H9 (cell line): ENCODE measurements at regions not wholly inside any gene's neighbourhood (a gene's known extent, or its start where the extent isn't known, plus 50 kb on each side); places are given as distances from the start of the nearest gene placed in this dataset.

ENCODE experiments used
- DNase-seq: peaks from one replicate; pipeline ENCODE4 v3.0.0-alpha.2; 2017
- H2AFZ ChIP-seq: one replicate; pipeline ENCODE4 v1.6.1; 2013; ENCODE audit warnings: mild to moderate bottlenecking, low read length, control low read depth, moderate library complexity
- H2AK5ac ChIP-seq: 2 replicates; pipeline ENCODE4 v1.6.1; 2013; ENCODE audit warnings: low read length, control low read depth, mixed read lengths; ENCODE audit not compliant: insufficient read length
- H2BK120ac ChIP-seq: one replicate; pipeline ENCODE4 v1.6.1; 2013; ENCODE audit warnings: low read depth, mild to moderate bottlenecking, low read length, control low read depth, inconsistent platforms; ENCODE audit not compliant: poor library complexity, severe bottlenecking
- H2BK12ac ChIP-seq: 2 replicates; pipeline ENCODE4 v1.6.1; 2013; ENCODE audit warnings: low read length, control low read depth, mixed read lengths, low read depth; ENCODE audit not compliant: insufficient read length
- H2BK15ac ChIP-seq: 2 replicates; pipeline ENCODE4 v1.6.1; 2013; ENCODE audit warnings: low read depth, low read length, control low read depth
- H2BK20ac ChIP-seq: one replicate; pipeline ENCODE4 v1.6.1; 2013; ENCODE audit warnings: low read depth, mild to moderate bottlenecking, low read length, control low read depth, inconsistent platforms; ENCODE audit not compliant: poor library complexity, severe bottlenecking
- H2BK5ac ChIP-seq: 2 replicates; pipeline ENCODE4 v1.6.1; 2013; ENCODE audit warnings: low read length, control low read depth, mixed read lengths; ENCODE audit not compliant: insufficient read length
- H3K14ac ChIP-seq: 2 replicates; pipeline ENCODE4 v1.6.1; 2013; ENCODE audit warnings: low read length, control low read depth; ENCODE audit not compliant: insufficient read depth
- H3K18ac ChIP-seq: 2 replicates; pipeline ENCODE4 v1.6.1; 2013; ENCODE audit warnings: low read depth, mild to moderate bottlenecking, mixed read lengths, low read length, control low read depth; ENCODE audit not compliant: insufficient read length
- H3K23ac ChIP-seq: 2 replicates; pipeline ENCODE4 v1.6.1; 2013; ENCODE audit warnings: low read length, control low read depth, mixed read lengths, low read depth; ENCODE audit not compliant: insufficient read length
- H3K23me2 ChIP-seq: 2 replicates; pipeline ENCODE4 v1.6.1; 2013; ENCODE audit warnings: low read depth, mild to moderate bottlenecking, mixed read lengths, low read length, control low read depth; ENCODE audit not compliant: insufficient read length, poor library complexity, severe bottlenecking
- H3K27ac ChIP-seq: 2 replicates; pipeline ENCODE4 v1.5.1; 2013; ENCODE audit warnings: low read length, control low read depth, mixed read lengths, low read depth; ENCODE audit not compliant: insufficient read length
- H3K27me3 ChIP-seq: 2 replicates; pipeline ENCODE4 v1.6.1; 2013; ENCODE audit warnings: low read length, control low read depth, inconsistent platforms; ENCODE audit not compliant: insufficient read depth
- H3K4ac ChIP-seq: 2 replicates; pipeline ENCODE4 v1.6.1; 2013; ENCODE audit warnings: low read depth, mild to moderate bottlenecking, control low read depth, inconsistent platforms, low read length, moderate library complexity
- H3K4me1 ChIP-seq: 2 replicates; pipeline ENCODE4 v1.6.1; 2013; ENCODE audit warnings: low read length, control low read depth, inconsistent platforms; ENCODE audit not compliant: insufficient read depth
- H3K4me2 ChIP-seq: 2 replicates; pipeline ENCODE4 v1.6.1; 2013; ENCODE audit warnings: low read length, control low read depth, mixed read lengths; ENCODE audit not compliant: insufficient read length, insufficient read depth
- H3K56ac ChIP-seq: 2 replicates; pipeline ENCODE4 v1.6.1; 2013; ENCODE audit warnings: low read depth, mild to moderate bottlenecking, mixed read lengths, low read length, control low read depth; ENCODE audit not compliant: insufficient read length
- H3K79me1 ChIP-seq: 2 replicates; pipeline ENCODE4 v1.6.1; 2013; ENCODE audit warnings: low read depth, mild to moderate bottlenecking, moderate library complexity, low read length, control low read depth, inconsistent platforms; ENCODE audit not compliant: insufficient read depth, poor library complexity, severe bottlenecking
- H3K79me2 ChIP-seq: 2 replicates; pipeline ENCODE4 v1.6.1; 2013; ENCODE audit warnings: low read length, control low read depth, inconsistent platforms; ENCODE audit not compliant: insufficient read depth
- H3K9ac ChIP-seq: 2 replicates; pipeline ENCODE4 v1.6.1; 2013; ENCODE audit warnings: low read length, control low read depth, mixed read lengths; ENCODE audit not compliant: insufficient read length; ENCODE audit errors: extremely low read depth
- H3K9me3 ChIP-seq: one replicate; pipeline ENCODE4 v1.6.1; 2013; ENCODE audit warnings: low read depth, low read length, inconsistent platforms; ENCODE audit not compliant: control insufficient read depth
- H3T11ph ChIP-seq: one replicate; pipeline ENCODE4 v1.6.1; 2013; ENCODE audit warnings: mild to moderate bottlenecking, low read length, control low read depth, inconsistent platforms
- H4K20me1 ChIP-seq: one replicate; pipeline ENCODE4 v1.6.1; 2013; ENCODE audit not compliant: control insufficient read depth, insufficient read length, insufficient read depth
- H4K5ac ChIP-seq: 2 replicates; pipeline ENCODE4 v1.6.1; 2013; ENCODE audit warnings: low read depth, mild to moderate bottlenecking, mixed read lengths, low read length, control low read depth; ENCODE audit not compliant: insufficient read length
- H4K8ac ChIP-seq: replicated peaks from 2 replicates; pipeline ENCODE4 v1.6.1; 2013; ENCODE audit warnings: low read length, control low read depth, mixed read lengths, low read depth; ENCODE audit not compliant: insufficient read length
- H4K91ac ChIP-seq: 2 replicates; pipeline ENCODE4 v1.6.1; 2013; ENCODE audit warnings: low read depth, mild to moderate bottlenecking, moderate library complexity, mixed read lengths, low read length, control low read depth; ENCODE audit not compliant: insufficient read length
- H3K27ac Mint-ChIP-seq, 3 experiments: 2 replicates in 2 of 3; 3 replicates in 1 of 3; pipeline ENCODE4 v1.8.0; 2020 to 2021; ENCODE audit warnings: mixed read lengths in 3 of 3, mild to moderate bottlenecking in 1 of 3, moderate library complexity in 1 of 3
- H3K27me3 Mint-ChIP-seq: 2 replicates; pipeline ENCODE4 v1.8.0; 2021; ENCODE audit warnings: low read depth, mild to moderate bottlenecking, moderate library complexity, mixed read lengths
- H3K36me3 Mint-ChIP-seq, 3 experiments: 2 replicates in 2 of 3; 3 replicates in 1 of 3; pipeline ENCODE4 v1.8.0; 2020 to 2021; ENCODE audit warnings: low read depth in 3 of 3, mixed read lengths in 3 of 3; ENCODE audit not compliant: insufficient read depth in 1 of 3
- H3K4me1 Mint-ChIP-seq, 2 experiments: 2 replicates each; pipeline ENCODE4 v1.8.0; 2020; ENCODE audit warnings: mixed read lengths in 2 of 2
- H3K4me3 Mint-ChIP-seq, 2 experiments: 2 replicates in 1 of 2; 3 replicates in 1 of 2; pipeline ENCODE4 v1.8.0; 2020 to 2021; ENCODE audit warnings: mild to moderate bottlenecking in 2 of 2, mixed read lengths in 2 of 2, moderate library complexity in 1 of 2
- H3K9me3 Mint-ChIP-seq, 2 experiments: 2 replicates in 1 of 2; 3 replicates in 1 of 2; pipeline ENCODE4 v1.8.0; 2020; ENCODE audit warnings: mild to moderate bottlenecking in 2 of 2, mixed read lengths in 2 of 2, moderate library complexity in 1 of 2
- CTCF ChIP-seq: fragments of 200-600 bp; sonication (generic); conservative IDR thresholded peaks from 3 replicates; pipeline ENCODE4 v1.8.0; 2021; ENCODE audit warnings: antibody characterized with exemption, mild to moderate bottlenecking
- WGBS: extraction: QIAGEN DNeasy Blood & Tissue Kit; methylation state at CpG from one replicate; pipeline ENCODE4 v1.1.7; 2013; ENCODE audit warnings: missing lambda C conversion rate, low lambda C conversion rate, mixed read lengths; ENCODE audit not compliant: insufficient read length; ENCODE audit errors: extremely low coverage; 5-methylcytosine and 5-hydroxymethylcytosine counted together

GRCh38 chr12:27871946-27872345 lies 91.9 kb upstream of the MANSC4 start:
- H2BK120ac ChIP-seq = no peak overlapping the region
- no peak overlapping the region for H4K8ac ChIP-seq
- no peak overlapping the region for H4K5ac ChIP-seq
- no peak overlapping the region for H3K4ac ChIP-seq
- H2BK15ac ChIP-seq = no peak overlapping the region
- Mint-ChIP-seq H3K27ac (no peak overlapping the region), H3K9me3 (peaks cover 16% of the 10 kb centered on the region in 2 experiments), H3K36me3 (peaks cover 3 to 11% (median 6%) of the 10 kb centered on the region in 3 experiments; a peak in 6 of 7 replicates), H3K27me3 (no peaks in the 10 kb centered on the region), H3K4me1 (no peaks in the 10 kb centered on the region), H3K4me3 (no peak overlapping the region)
- H2BK20ac ChIP-seq = no peak overlapping the region
- DNase-seq = no peak
- H2AK5ac ChIP-seq = no peak overlapping the region
- no peaks in the 10 kb centered on the region for H3K4me1 ChIP-seq
- H3K56ac ChIP-seq = no peak overlapping the region
- H3K27me3 ChIP-seq = no peaks in the 10 kb centered on the region
- no peak overlapping the region for H3K4me2 ChIP-seq
- H3K9ac ChIP-seq = no peak overlapping the region
- no peak overlapping the region for H3T11ph ChIP-seq
- H4K20me1 ChIP-seq = no peaks in the 10 kb centered on the region
- H3K79me2 ChIP-seq = no peaks in the 10 kb centered on the region
- H2BK5ac ChIP-seq = no peak overlapping the region
- no peaks in the 10 kb centered on the region for H3K23me2 ChIP-seq
- H4K91ac ChIP-seq = no peak overlapping the region
- H3K9me3 ChIP-seq = no peaks in the 10 kb centered on the region
- H3K23ac ChIP-seq = no peak overlapping the region
- no peak for TF ChIP-seq CTCF
- H2AFZ ChIP-seq = no peak overlapping the region
- H3K14ac ChIP-seq = no peak overlapping the region
- no peaks in the 10 kb centered on the region for H3K79me1 ChIP-seq
- H3K27ac ChIP-seq = no peak overlapping the region
- H2BK12ac ChIP-seq = no peak overlapping the region
- no peak overlapping the region for H3K18ac ChIP-seq
- WGBS = 100% methylated on average over 1 of the region's 3 CpGs
